ENCODE measurements at regions not wholly inside any gene's neighbourhood (a gene's known extent, or its start where the extent isn't known, plus 50 kb on each side); places are given as distances from the start of the nearest gene placed in this dataset.

GRCh38 chr9:109830545-109830944 lies 50.5 kb downstream of the PALM2AKAP2 start:
- Histone ChIP-seq H4K20me1 (ENCODE audit: low read length) (no peaks in the 10 kb centered on the region), H3K36me3 (ENCODE audit: low read depth, low read length) (no peaks in the 10 kb centered on the region), H3K27ac (ENCODE audit: low read length) (no peak overlapping the region), H3K4me2 (ENCODE audit: low read length) (no peak overlapping the region), H3K27me3 (ENCODE audit: low read length) (no peaks in the 10 kb centered on the region), H2AFZ (ENCODE audit: low read length) (no peak overlapping the region), H3K9me3 (ENCODE audit: low read length) (no peaks in the 10 kb centered on the region), H3F3A (ENCODE audit: low read length, unreplicated experiment) (no peaks in the 10 kb centered on the region), H3K79me2 (ENCODE audit: low read length) (no peaks in the 10 kb centered on the region), H3K4me1 (ENCODE audit: insufficient read depth, low read length) (no peaks in the 10 kb centered on the region), H3K4me3 (ENCODE audit: low read length) (no peak overlapping the region), H3K9me2 (replicated peaks; ENCODE audit: low read length) (no peaks in the 10 kb centered on the region), H3K9ac (ENCODE audit: low read length) (no peak overlapping the region)
- no peak for TF ChIP-seq EZH2phosphoT487 (IDR thresholded peaks at IDR 0.05; ENCODE audit: borderline replicate concordance, low read length)
- TF ChIP-seq EZH2 (IDR thresholded peaks at IDR 0.05; ENCODE audit: low read length, unreplicated experiment), result no peak
- TF ChIP-seq CTCF (conservative IDR thresholded peaks at IDR 0.05; ENCODE audit: low read depth, low read length), result no peak
- CTCF ChIA-PET, result no interaction called here
- BruUV-seq (replicated peaks), result no TSS peak
- POLR2A ChIA-PET (ENCODE audit: unreplicated experiment), result no interaction called here
- DNase-seq (no peak), ATAC-seq (no peak)
- intact Hi-C loops (cut with micrococcal nuclease), result no loop called here

- no peaks in the 10 kb centered on the region for H4K20me1 ChIP-seq (ENCODE audit: low read length)
- CTCF ChIA-PET, result no interaction called here
Measured at GRCh38 chr9:109831998-109832658, 52.1 kb downstream of the PALM2AKAP2 start.

More at GRCh38 chr9:109831998-109832658, 52.1 kb downstream of the PALM2AKAP2 start:
- no peaks in the 10 kb centered on the region for H3K27me3 ChIP-seq (ENCODE audit: low read length)
- H2AFZ ChIP-seq (ENCODE audit: low read length), result no peak overlapping the region
- TF ChIP-seq EZH2phosphoT487 (IDR thresholded peaks at IDR 0.05; ENCODE audit: borderline replicate concordance, low read length), result no peak
- TF ChIP-seq EZH2 (IDR thresholded peaks at IDR 0.05; ENCODE audit: low read length, unreplicated experiment), result no peak
- TF ChIP-seq CTCF (conservative IDR thresholded peaks at IDR 0.05; ENCODE audit: low read depth, low read length), result no peak
- DNase-seq (no peak), ATAC-seq (no peak)
- no peaks in the 10 kb centered on the region for H3K9me3 ChIP-seq (ENCODE audit: low read length)
- intact Hi-C loops (cut with micrococcal nuclease), result no loop called here
- POLR2A ChIA-PET (ENCODE audit: unreplicated experiment), result no interaction called here
- H3K4me3 ChIP-seq (ENCODE audit: low read length), result no peak overlapping the region
- H3K4me2 ChIP-seq (ENCODE audit: low read length), result no peak overlapping the region
- no TSS peak for BruUV-seq (replicated peaks)
- no peak overlapping the region for H3K9ac ChIP-seq (ENCODE audit: low read length)
- H3K36me3 ChIP-seq (ENCODE audit: low read depth, low read length), result no peaks in the 10 kb centered on the region
- H3K79me2 ChIP-seq (ENCODE audit: low read length), result no peaks in the 10 kb centered on the region
- no peaks in the 10 kb centered on the region for H3K4me1 ChIP-seq (ENCODE audit: insufficient read depth, low read length)
- H3K9me2 ChIP-seq (replicated peaks; ENCODE audit: low read length), result no peaks in the 10 kb centered on the region
- H3K27ac ChIP-seq (ENCODE audit: low read length), result no peak overlapping the region
- H3F3A ChIP-seq (ENCODE audit: low read length, unreplicated experiment), result no peaks in the 10 kb centered on the region

All from PC-3 (cell line).